Testis (tissue), 2 donors: ENCODE measurements at regions not wholly inside any gene's neighbourhood (a gene's known extent, or its start where the extent isn't known, plus 50 kb on each side); places are given as distances from the start of the nearest gene placed in this dataset.

Source experiments
- DNase-seq: peaks from one replicate; pipeline ENCODE4 v3.0.0-alpha.2; 2019
- H3K27ac ChIP-seq, 2 donors: fragments of 200-600 bp; sonication (generic); one replicate each; pipeline ENCODE4 v1.5.1; 2019
- H3K27me3 ChIP-seq: fragments of 200-600 bp; sonication (generic); one replicate; pipeline ENCODE4 v1.5.1; 2019
- H3K36me3 ChIP-seq: fragments of 200-600 bp; sonication (generic); one replicate; pipeline ENCODE4 v1.5.1; 2017; ENCODE audit warnings: low read depth; ENCODE audit errors: missing control alignments
- H3K4me1 ChIP-seq: fragments of 200-600 bp; sonication (generic); one replicate; pipeline ENCODE4 v1.5.1; 2019
- H3K4me3 ChIP-seq, 2 donors: fragments of 200-600 bp; sonication (generic); one replicate each; pipeline ENCODE4 v1.5.1; 2017 to 2019
- H3K9me3 ChIP-seq: fragments of 200-600 bp; sonication (generic); one replicate; pipeline ENCODE4 v1.5.1; 2017
- CTCF ChIP-seq, 3 experiments: fragments of 450-650 bp in 2 of 3; fragments of 200-600 bp in 1 of 3; sonication (generic) in 1 of 3; IDR thresholded peaks; one replicate each; pipeline ENCODE4 v1.5.1; 2016 to 2019; ENCODE audit warnings: antibody characterized with exemption in 3 of 3, mild to moderate bottlenecking in 2 of 3, moderate library complexity in 1 of 3
- POLR2A ChIP-seq: fragments of 450-650 bp; IDR thresholded peaks from one replicate; pipeline ENCODE4 v1.6.1; 2017; ENCODE audit warnings: antibody characterized with exemption, mild to moderate bottlenecking, moderate library complexity
- WGBS, 2 donors: methylation state at CpG; one replicate each; pipeline ENCODE4 v1.1.5; 2018; 5-methylcytosine and 5-hydroxymethylcytosine counted together
- intact Hi-C: fragments of 100-400 bp; cut with DNase I; formaldehyde crosslinking; loops from one replicate; pipeline ENCODE4 v1.15.1; 2023; ENCODE audit warnings: low total_unique reads

DNA sequence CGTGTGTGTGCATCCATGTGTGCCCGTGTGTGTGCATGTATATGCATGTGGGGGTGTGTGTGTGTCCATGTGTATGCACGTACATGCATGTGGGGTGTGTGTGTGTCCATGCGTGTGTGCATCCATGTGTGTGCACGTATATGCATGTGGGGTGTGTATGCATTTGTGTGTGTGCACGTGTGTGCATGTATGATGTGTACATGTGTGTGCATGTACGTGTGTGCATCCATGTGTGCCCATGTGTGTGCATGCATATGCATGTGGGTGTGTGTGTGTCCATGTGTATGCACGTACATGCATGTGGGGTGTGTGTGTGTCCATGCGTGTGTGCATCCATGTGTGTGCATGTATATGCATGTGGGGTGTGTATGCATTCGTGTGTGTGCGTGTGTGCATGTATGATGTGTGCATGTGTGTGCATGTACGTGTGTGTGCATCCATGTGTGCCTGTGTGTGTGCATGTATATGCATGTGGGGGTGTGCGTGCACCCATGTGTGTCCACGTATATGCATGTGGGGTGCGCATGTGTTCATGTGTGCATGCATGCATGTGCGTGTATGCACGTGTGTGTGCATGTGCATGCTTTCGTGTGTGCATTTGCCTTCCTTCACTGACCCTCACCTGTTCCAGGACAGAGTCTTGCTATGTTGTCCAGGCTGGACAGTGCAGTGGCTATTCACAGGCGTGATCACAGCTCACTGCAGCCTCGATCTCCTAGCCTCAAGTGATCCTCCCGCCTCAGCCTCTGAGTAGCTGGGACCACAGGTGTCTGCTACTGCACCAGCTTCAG, 129.6 kb upstream of the TNRC6C start:
- TF ChIP-seq POLR2A, result no peak
- no peak for TF ChIP-seq CTCF (IDR thresholded peaks at IDR 0.05)
- no peak for DNase-seq
- 85 to 87% methylated on average over 20 to 21 of the region's 21 CpGs for WGBS, 2 donors
- Histone ChIP-seq H3K36me3 (no peaks in the 10 kb centered on the region), H3K27me3 (no peaks in the 10 kb centered on the region), H3K4me3 (no peak overlapping the region), H3K4me1 (peaks cover 27% of the 10 kb centered on the region), H3K27ac (no peak overlapping the region), H3K9me3 (no peaks in the 10 kb centered on the region)
- intact Hi-C loops, result no loop called here

DNA sequence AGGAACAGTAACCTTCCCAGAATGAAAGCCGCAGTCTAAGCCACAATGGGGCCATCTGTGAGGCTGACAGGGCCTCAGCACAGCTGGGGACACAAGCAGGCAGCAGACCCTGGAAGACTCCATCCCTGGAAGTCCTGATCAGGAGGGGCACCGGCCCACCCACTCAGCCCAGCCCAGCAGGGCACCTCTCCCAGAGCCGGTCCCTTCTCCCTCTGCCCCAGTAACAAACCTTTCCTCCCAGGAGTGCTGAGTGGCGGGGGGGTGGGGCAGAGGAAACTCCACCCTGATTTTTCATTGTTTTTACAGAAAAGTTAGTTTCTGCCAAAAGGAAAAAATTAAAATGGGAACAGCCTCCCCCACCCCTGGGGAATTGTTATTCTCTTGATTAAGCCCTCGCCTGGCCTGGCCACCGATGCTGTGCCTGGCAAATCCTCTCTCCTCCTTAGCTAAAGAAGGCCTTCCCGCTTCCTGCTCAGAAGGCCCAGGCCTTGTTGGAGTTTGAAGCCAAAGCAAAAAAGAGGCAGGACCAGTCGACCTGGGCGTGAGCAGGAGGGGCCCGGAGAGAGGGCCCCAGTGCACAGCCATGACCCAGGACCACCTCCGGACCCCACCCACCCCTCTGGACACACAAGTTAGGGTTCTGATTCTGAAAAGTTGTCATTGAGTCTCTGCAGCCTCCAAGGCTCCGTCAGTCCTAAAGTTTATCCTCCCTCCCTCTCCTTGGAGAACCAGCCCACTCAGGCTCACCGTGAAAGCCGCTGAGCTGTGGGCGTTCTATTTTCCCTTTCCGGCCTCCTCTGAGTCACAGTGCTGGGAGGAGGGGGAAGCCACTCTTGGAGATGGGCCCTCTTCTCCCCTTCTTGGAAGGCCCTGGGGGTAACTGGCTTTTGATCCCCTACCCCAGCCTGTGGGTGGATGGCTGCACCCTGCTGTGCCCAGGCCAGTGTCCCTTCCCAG, 128.4 kb upstream of the TNRC6C start:
- H3K27ac ChIP-seq, result peak overlapping the region; percentile 67 to 82
- H3K4me1 ChIP-seq, result peaks cover 35% of the 10 kb centered on the region
- H3K4me3 ChIP-seq, result no peak overlapping the region
- no peaks in the 10 kb centered on the region for H3K36me3 ChIP-seq
- no peaks in the 10 kb centered on the region for H3K27me3 ChIP-seq
- TF ChIP-seq POLR2A (no peak), CTCF (IDR thresholded peaks at IDR 0.05) (no peak)
- peak; percentile 63 for DNase-seq
- 40 to 56% methylated on average over 8 to 16 of the region's 16 CpGs for WGBS, 2 donors
- intact Hi-C loops, result no loop called here
- H3K9me3 ChIP-seq, result no peaks in the 10 kb centered on the region

DNA sequence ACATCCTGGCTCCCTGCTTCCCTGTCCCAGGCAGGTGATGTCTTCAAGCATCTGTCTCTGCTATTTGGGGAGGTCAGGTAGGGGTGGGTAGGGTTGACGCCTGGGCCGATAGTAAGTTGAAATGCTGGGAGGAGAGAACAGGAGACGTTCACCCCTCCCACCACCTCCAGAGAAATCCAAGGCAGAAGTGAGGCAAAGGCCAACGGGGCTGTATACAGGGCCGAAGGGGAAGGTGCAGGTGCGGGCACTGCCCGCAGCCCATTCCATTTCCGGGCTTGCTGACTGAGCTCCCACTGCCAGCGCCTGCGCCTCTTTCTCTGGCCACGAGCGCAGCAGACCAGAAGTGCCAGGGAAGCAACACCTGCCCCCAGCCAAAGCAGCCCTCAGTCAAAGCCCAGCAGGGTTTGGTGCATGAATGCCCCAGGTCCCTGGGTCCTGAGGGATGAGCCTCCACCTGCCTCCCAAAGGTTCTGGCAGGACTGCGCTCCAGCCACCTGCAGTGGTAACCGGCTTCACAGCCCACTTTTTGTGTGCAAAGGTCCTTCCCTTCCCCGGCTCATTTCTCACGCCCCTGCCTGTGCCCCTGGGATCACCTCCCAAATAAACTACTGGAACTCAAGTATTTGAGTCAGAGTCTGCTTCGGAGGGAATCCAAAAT, 127.6 kb upstream of the TNRC6C start:
- intact Hi-C loops, result no loop called here
- 74% methylated on average over 10 to 17 of the region's 17 CpGs for WGBS, 2 donors
- Histone ChIP-seq H3K27ac (peak overlapping the region; percentile 67 to 82), H3K4me1 (peaks cover 29% of the 10 kb centered on the region), H3K9me3 (no peaks in the 10 kb centered on the region), H3K27me3 (no peaks in the 10 kb centered on the region), H3K36me3 (no peaks in the 10 kb centered on the region), H3K4me3 (no peak overlapping the region)
- TF ChIP-seq CTCF (IDR thresholded peaks at IDR 0.05) (no peak), POLR2A (no peak)
- DNase-seq, result no peak

GRCh38 chr17:77831474-77832179, 126.9 kb upstream of the TNRC6C start:
- Histone ChIP-seq H3K4me3 (no peak overlapping the region), H3K27ac (no peak overlapping the region), H3K9me3 (no peaks in the 10 kb centered on the region), H3K36me3 (no peaks in the 10 kb centered on the region), H3K27me3 (no peaks in the 10 kb centered on the region), H3K4me1 (peaks cover 29% of the 10 kb centered on the region)
- intact Hi-C loops, result no loop called here
- no peak for DNase-seq
- 72 to 79% methylated on average over 14 to 17 of the region's 17 CpGs for WGBS, 2 donors
- TF ChIP-seq CTCF (IDR thresholded peaks at IDR 0.05) (no peak), POLR2A (no peak)
